H9 (cell line): ENCODE measurements at regions not wholly inside any gene's neighbourhood (a gene's known extent, or its start where the extent isn't known, plus 50 kb on each side); places are given as distances from the start of the nearest gene placed in this dataset.

Experiments
- DNase-seq: peaks from one replicate; pipeline ENCODE4 v3.0.0-alpha.2; 2017
- H2AFZ ChIP-seq: one replicate; pipeline ENCODE4 v1.6.1; 2013; ENCODE audit warnings: mild to moderate bottlenecking, low read length, control low read depth, moderate library complexity
- H2AK5ac ChIP-seq: 2 replicates; pipeline ENCODE4 v1.6.1; 2013; ENCODE audit warnings: low read length, control low read depth, mixed read lengths; ENCODE audit not compliant: insufficient read length
- H2BK120ac ChIP-seq: one replicate; pipeline ENCODE4 v1.6.1; 2013; ENCODE audit warnings: low read depth, mild to moderate bottlenecking, low read length, control low read depth, inconsistent platforms; ENCODE audit not compliant: poor library complexity, severe bottlenecking
- H2BK12ac ChIP-seq: 2 replicates; pipeline ENCODE4 v1.6.1; 2013; ENCODE audit warnings: low read length, control low read depth, mixed read lengths, low read depth; ENCODE audit not compliant: insufficient read length
- H2BK15ac ChIP-seq: 2 replicates; pipeline ENCODE4 v1.6.1; 2013; ENCODE audit warnings: low read depth, low read length, control low read depth
- H2BK20ac ChIP-seq: one replicate; pipeline ENCODE4 v1.6.1; 2013; ENCODE audit warnings: low read depth, mild to moderate bottlenecking, low read length, control low read depth, inconsistent platforms; ENCODE audit not compliant: poor library complexity, severe bottlenecking
- H2BK5ac ChIP-seq: 2 replicates; pipeline ENCODE4 v1.6.1; 2013; ENCODE audit warnings: low read length, control low read depth, mixed read lengths; ENCODE audit not compliant: insufficient read length
- H3K14ac ChIP-seq: 2 replicates; pipeline ENCODE4 v1.6.1; 2013; ENCODE audit warnings: low read length, control low read depth; ENCODE audit not compliant: insufficient read depth
- H3K18ac ChIP-seq: 2 replicates; pipeline ENCODE4 v1.6.1; 2013; ENCODE audit warnings: low read depth, mild to moderate bottlenecking, mixed read lengths, low read length, control low read depth; ENCODE audit not compliant: insufficient read length
- H3K23ac ChIP-seq: 2 replicates; pipeline ENCODE4 v1.6.1; 2013; ENCODE audit warnings: low read length, control low read depth, mixed read lengths, low read depth; ENCODE audit not compliant: insufficient read length
- H3K23me2 ChIP-seq: 2 replicates; pipeline ENCODE4 v1.6.1; 2013; ENCODE audit warnings: low read depth, mild to moderate bottlenecking, mixed read lengths, low read length, control low read depth; ENCODE audit not compliant: insufficient read length, poor library complexity, severe bottlenecking
- H3K27ac ChIP-seq: 2 replicates; pipeline ENCODE4 v1.5.1; 2013; ENCODE audit warnings: low read length, control low read depth, mixed read lengths, low read depth; ENCODE audit not compliant: insufficient read length
- H3K27me3 ChIP-seq: 2 replicates; pipeline ENCODE4 v1.6.1; 2013; ENCODE audit warnings: low read length, control low read depth, inconsistent platforms; ENCODE audit not compliant: insufficient read depth
- H3K4ac ChIP-seq: 2 replicates; pipeline ENCODE4 v1.6.1; 2013; ENCODE audit warnings: low read depth, mild to moderate bottlenecking, control low read depth, inconsistent platforms, low read length, moderate library complexity
- H3K4me1 ChIP-seq: 2 replicates; pipeline ENCODE4 v1.6.1; 2013; ENCODE audit warnings: low read length, control low read depth, inconsistent platforms; ENCODE audit not compliant: insufficient read depth
- H3K4me2 ChIP-seq: 2 replicates; pipeline ENCODE4 v1.6.1; 2013; ENCODE audit warnings: low read length, control low read depth, mixed read lengths; ENCODE audit not compliant: insufficient read length, insufficient read depth
- H3K56ac ChIP-seq: 2 replicates; pipeline ENCODE4 v1.6.1; 2013; ENCODE audit warnings: low read depth, mild to moderate bottlenecking, mixed read lengths, low read length, control low read depth; ENCODE audit not compliant: insufficient read length
- H3K79me1 ChIP-seq: 2 replicates; pipeline ENCODE4 v1.6.1; 2013; ENCODE audit warnings: low read depth, mild to moderate bottlenecking, moderate library complexity, low read length, control low read depth, inconsistent platforms; ENCODE audit not compliant: insufficient read depth, poor library complexity, severe bottlenecking
- H3K79me2 ChIP-seq: 2 replicates; pipeline ENCODE4 v1.6.1; 2013; ENCODE audit warnings: low read length, control low read depth, inconsistent platforms; ENCODE audit not compliant: insufficient read depth
- H3K9ac ChIP-seq: 2 replicates; pipeline ENCODE4 v1.6.1; 2013; ENCODE audit warnings: low read length, control low read depth, mixed read lengths; ENCODE audit not compliant: insufficient read length; ENCODE audit errors: extremely low read depth
- H3K9me3 ChIP-seq: one replicate; pipeline ENCODE4 v1.6.1; 2013; ENCODE audit warnings: low read depth, low read length, inconsistent platforms; ENCODE audit not compliant: control insufficient read depth
- H3T11ph ChIP-seq: one replicate; pipeline ENCODE4 v1.6.1; 2013; ENCODE audit warnings: mild to moderate bottlenecking, low read length, control low read depth, inconsistent platforms
- H4K20me1 ChIP-seq: one replicate; pipeline ENCODE4 v1.6.1; 2013; ENCODE audit not compliant: control insufficient read depth, insufficient read length, insufficient read depth
- H4K5ac ChIP-seq: 2 replicates; pipeline ENCODE4 v1.6.1; 2013; ENCODE audit warnings: low read depth, mild to moderate bottlenecking, mixed read lengths, low read length, control low read depth; ENCODE audit not compliant: insufficient read length
- H4K8ac ChIP-seq: replicated peaks from 2 replicates; pipeline ENCODE4 v1.6.1; 2013; ENCODE audit warnings: low read length, control low read depth, mixed read lengths, low read depth; ENCODE audit not compliant: insufficient read length
- H4K91ac ChIP-seq: 2 replicates; pipeline ENCODE4 v1.6.1; 2013; ENCODE audit warnings: low read depth, mild to moderate bottlenecking, moderate library complexity, mixed read lengths, low read length, control low read depth; ENCODE audit not compliant: insufficient read length
- H3K27ac Mint-ChIP-seq, 3 experiments: 2 replicates in 2 of 3; 3 replicates in 1 of 3; pipeline ENCODE4 v1.8.0; 2020 to 2021; ENCODE audit warnings: mixed read lengths in 3 of 3, mild to moderate bottlenecking in 1 of 3, moderate library complexity in 1 of 3
- H3K27me3 Mint-ChIP-seq: 2 replicates; pipeline ENCODE4 v1.8.0; 2021; ENCODE audit warnings: low read depth, mild to moderate bottlenecking, moderate library complexity, mixed read lengths
- H3K36me3 Mint-ChIP-seq, 3 experiments: 2 replicates in 2 of 3; 3 replicates in 1 of 3; pipeline ENCODE4 v1.8.0; 2020 to 2021; ENCODE audit warnings: low read depth in 3 of 3, mixed read lengths in 3 of 3; ENCODE audit not compliant: insufficient read depth in 1 of 3
- H3K4me1 Mint-ChIP-seq, 2 experiments: 2 replicates each; pipeline ENCODE4 v1.8.0; 2020; ENCODE audit warnings: mixed read lengths in 2 of 2
- H3K4me3 Mint-ChIP-seq, 2 experiments: 2 replicates in 1 of 2; 3 replicates in 1 of 2; pipeline ENCODE4 v1.8.0; 2020 to 2021; ENCODE audit warnings: mild to moderate bottlenecking in 2 of 2, mixed read lengths in 2 of 2, moderate library complexity in 1 of 2
- H3K9me3 Mint-ChIP-seq, 2 experiments: 2 replicates in 1 of 2; 3 replicates in 1 of 2; pipeline ENCODE4 v1.8.0; 2020; ENCODE audit warnings: mild to moderate bottlenecking in 2 of 2, mixed read lengths in 2 of 2, moderate library complexity in 1 of 2
- TF ChIP-seq, protein P1 (sequence below): fragments of 200-600 bp; sonication (generic); conservative IDR thresholded peaks from 3 replicates; pipeline ENCODE4 v1.8.0; 2021; ENCODE audit warnings: antibody characterized with exemption, mild to moderate bottlenecking

DNA sequence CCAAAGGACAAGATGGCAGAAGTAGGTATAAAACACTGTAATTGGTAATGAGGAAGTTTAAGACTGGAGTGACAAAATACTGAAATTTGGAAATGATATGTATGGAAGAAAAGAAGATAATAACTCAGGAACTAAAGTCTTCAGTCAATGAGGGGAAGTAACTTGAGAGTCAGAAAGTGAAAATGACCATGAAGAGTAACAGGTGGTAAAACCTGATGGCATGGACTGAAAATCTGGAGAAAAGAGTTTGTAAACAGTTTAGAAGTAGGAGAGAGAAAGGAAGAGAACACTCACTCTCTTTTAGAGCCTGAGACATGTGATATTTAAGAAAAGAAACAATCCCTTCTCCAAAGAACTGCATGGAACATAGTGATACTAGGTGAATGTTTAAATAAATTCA, 387.9 kb downstream of the PYDC2 start:
- Histone ChIP-seq H3K9me3 (no peaks in the 10 kb centered on the region), H3K4me2 (no peak overlapping the region), H4K8ac (no peak overlapping the region), H3K79me1 (no peaks in the 10 kb centered on the region), H4K91ac (no peak overlapping the region), H3K23ac (no peak overlapping the region), H3K27me3 (no peaks in the 10 kb centered on the region), H2BK20ac (no peak overlapping the region), H4K20me1 (no peaks in the 10 kb centered on the region), H2BK15ac (no peak overlapping the region), H2BK5ac (no peak overlapping the region), H2BK120ac (no peak overlapping the region), H3K79me2 (no peaks in the 10 kb centered on the region), H3K4me1 (no peaks in the 10 kb centered on the region), H3K4ac (no peak overlapping the region), H3K23me2 (no peaks in the 10 kb centered on the region), H3K56ac (no peak overlapping the region), H3K9ac (no peak overlapping the region), H2BK12ac (no peak overlapping the region), H3K18ac (no peak overlapping the region), H3K14ac (no peak overlapping the region), H3K27ac (no peak overlapping the region), H2AK5ac (no peak overlapping the region), H4K5ac (no peak overlapping the region), H2AFZ (no peak overlapping the region), H3T11ph (no peak overlapping the region)
- TF ChIP-seq, protein P1, sequence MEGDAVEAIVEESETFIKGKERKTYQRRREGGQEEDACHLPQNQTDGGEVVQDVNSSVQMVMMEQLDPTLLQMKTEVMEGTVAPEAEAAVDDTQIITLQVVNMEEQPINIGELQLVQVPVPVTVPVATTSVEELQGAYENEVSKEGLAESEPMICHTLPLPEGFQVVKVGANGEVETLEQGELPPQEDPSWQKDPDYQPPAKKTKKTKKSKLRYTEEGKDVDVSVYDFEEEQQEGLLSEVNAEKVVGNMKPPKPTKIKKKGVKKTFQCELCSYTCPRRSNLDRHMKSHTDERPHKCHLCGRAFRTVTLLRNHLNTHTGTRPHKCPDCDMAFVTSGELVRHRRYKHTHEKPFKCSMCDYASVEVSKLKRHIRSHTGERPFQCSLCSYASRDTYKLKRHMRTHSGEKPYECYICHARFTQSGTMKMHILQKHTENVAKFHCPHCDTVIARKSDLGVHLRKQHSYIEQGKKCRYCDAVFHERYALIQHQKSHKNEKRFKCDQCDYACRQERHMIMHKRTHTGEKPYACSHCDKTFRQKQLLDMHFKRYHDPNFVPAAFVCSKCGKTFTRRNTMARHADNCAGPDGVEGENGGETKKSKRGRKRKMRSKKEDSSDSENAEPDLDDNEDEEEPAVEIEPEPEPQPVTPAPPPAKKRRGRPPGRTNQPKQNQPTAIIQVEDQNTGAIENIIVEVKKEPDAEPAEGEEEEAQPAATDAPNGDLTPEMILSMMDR, result no peak
- H3K27ac Mint-ChIP-seq, result no peak overlapping the region
- no peak overlapping the region for H3K4me3 Mint-ChIP-seq
- no peaks in the 10 kb centered on the region for H3K36me3 Mint-ChIP-seq
- no peaks in the 10 kb centered on the region for H3K9me3 Mint-ChIP-seq
- no peak for DNase-seq
- H3K4me1 Mint-ChIP-seq, result no peaks in the 10 kb centered on the region
- H3K27me3 Mint-ChIP-seq, result no peaks in the 10 kb centered on the region
